Natural killer cell (primary cell): ENCODE measurements at regions not wholly inside any gene's neighbourhood (a gene's known extent, or its start where the extent isn't known, plus 50 kb on each side); places are given as distances from the start of the nearest gene placed in this dataset.
"Not testable (repeated sequence)": the region's sequence is repeated elsewhere in the genome, so short reads cannot be mapped to it uniquely, and the experiment has no call there.

Experiments used
- ATAC-seq, 3 donors: fragments of 150-1000 bp in 2 of 3; fragments of 200-7000 bp in 1 of 3; cut with Tn5 transposase; 1 replicate in 1 of 3; 2 replicates in 2 of 3; pipeline ENCODE4 v1.10.0; 2021; ENCODE audit warnings: mild to moderate bottlenecking in 2 of 3, moderate library complexity in 2 of 3
- DNase-seq, 2 donors: peaks; one replicate each; pipeline versions ENCODE4 v3.0.0 to v3.0.0-alpha.2; 2013 to 2021; ENCODE audit warnings: mixed read lengths in 1 of 2
- H3K27ac ChIP-seq: one replicate; pipeline ENCODE4 v1.5.1; 2013; ENCODE audit warnings: mild to moderate bottlenecking, low read length
- H3K27me3 ChIP-seq: one replicate; pipeline ENCODE4 v1.6.1; 2013; ENCODE audit warnings: low read length; ENCODE audit not compliant: control insufficient read depth, insufficient read depth
- H3K36me3 ChIP-seq: one replicate; pipeline ENCODE4 v1.6.1; 2013; ENCODE audit warnings: low read length; ENCODE audit not compliant: control insufficient read depth, insufficient read depth
- H3K4me1 ChIP-seq: one replicate; pipeline ENCODE4 v1.6.1; 2013; ENCODE audit warnings: low read length; ENCODE audit not compliant: control insufficient read depth, insufficient read depth
- H3K4me3 ChIP-seq: one replicate; pipeline ENCODE4 v1.5.1; 2013; ENCODE audit warnings: low read length
- H3K9me3 ChIP-seq: one replicate; pipeline ENCODE4 v1.6.1; 2013; ENCODE audit warnings: low read length; ENCODE audit not compliant: control insufficient read depth, insufficient read depth
- H3K27ac Mint-ChIP-seq, 2 donors: one replicate each; pipeline ENCODE4 v1.8.0; 2022; ENCODE audit warnings: mild to moderate bottlenecking in 2 of 2, mixed read lengths in 2 of 2, moderate library complexity in 1 of 2
- H3K27me3 Mint-ChIP-seq, 2 donors: one replicate each; pipeline ENCODE4 v1.8.0; 2022; ENCODE audit warnings: low read depth in 2 of 2, mixed read lengths in 2 of 2
- H3K36me3 Mint-ChIP-seq: one replicate; pipeline ENCODE4 v1.8.0; 2022; ENCODE audit warnings: mixed read lengths
- H3K4me1 Mint-ChIP-seq, 2 donors: one replicate each; pipeline ENCODE4 v1.8.0; 2022; ENCODE audit warnings: mixed read lengths in 2 of 2
- H3K4me3 Mint-ChIP-seq: one replicate; pipeline ENCODE4 v1.8.0; 2022; ENCODE audit warnings: mild to moderate bottlenecking, moderate library complexity, mixed read lengths
- H3K9me3 Mint-ChIP-seq, 2 donors: one replicate each; pipeline ENCODE4 v1.8.0; 2022; ENCODE audit warnings: mixed read lengths in 2 of 2
- CTCF ChIP-seq: fragments of 200-600 bp; IDR thresholded peaks from one replicate; pipeline ENCODE4 v1.8.0; 2022; ENCODE audit warnings: antibody characterized with exemption
- WGBS: methylation state at CpG from one replicate; pipeline ENCODE4 v1.1.7; 2013; ENCODE audit warnings: missing lambda C conversion rate; ENCODE audit not compliant: insufficient coverage; 5-methylcytosine and 5-hydroxymethylcytosine counted together
- intact Hi-C: fragments of 100-400 bp; cut with micrococcal nuclease; formaldehyde crosslinking; loops from one replicate; pipeline ENCODE4 v1.14.2; 2022

DNA sequence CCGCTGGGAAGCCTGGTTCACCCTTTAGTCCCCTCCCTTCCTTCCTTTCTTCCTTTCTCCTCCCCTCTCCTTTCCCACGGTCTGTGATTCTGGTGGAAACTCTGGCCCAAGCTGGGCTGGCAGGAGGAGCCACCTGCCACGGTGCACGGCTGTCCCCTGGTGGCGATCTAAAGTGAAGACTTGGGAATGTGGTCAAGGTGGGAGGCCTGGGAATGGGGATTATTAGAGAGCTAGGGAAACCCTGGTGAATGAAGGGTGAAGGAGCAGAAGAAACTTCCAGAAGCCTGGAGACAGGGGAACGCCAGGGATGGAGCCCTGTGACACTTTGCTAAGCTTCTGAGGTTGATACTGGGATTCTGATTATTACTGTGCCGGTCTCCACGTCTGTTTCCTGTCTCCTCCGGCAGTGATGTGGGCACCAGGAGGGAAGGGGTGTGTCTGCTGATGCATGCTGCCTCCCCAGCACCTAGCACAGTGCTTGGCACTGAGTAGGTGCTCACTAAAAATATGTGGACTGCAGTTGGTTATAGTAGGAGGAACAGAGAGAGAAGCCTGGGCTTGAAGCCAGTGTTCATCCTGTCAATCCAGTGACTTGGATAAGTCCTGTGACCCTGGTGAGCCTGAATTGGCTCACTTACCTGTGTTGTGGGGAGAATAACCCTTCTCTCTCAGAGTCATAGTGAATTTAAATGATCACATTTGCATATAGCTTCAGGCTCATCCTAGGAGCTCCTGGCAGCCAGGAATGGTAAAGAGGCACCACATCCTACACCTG, 71.2 kb upstream of the NBPF3 start:
- no peaks in the 10 kb centered on the region for H3K9me3 ChIP-seq
- no peaks in the 10 kb centered on the region for H3K27me3 ChIP-seq
- intact Hi-C loops = loop anchor here (1.0 kb wide), 2 partner anchors 113 to 136 kb away; no protein-coding TSS in a partner anchor
- ATAC-seq = peak; percentile 64 to 84 (median 80)
- Mint-ChIP-seq H3K36me3 (no peaks in the 10 kb centered on the region), H3K9me3 (no peaks in the 10 kb centered on the region), H3K4me3 (no peak overlapping the region), H3K27ac (peak overlapping the region in 1 of 2 donors; percentile 7), H3K27me3 (peaks cover 0 to 4% of the 10 kb centered on the region in 2 donors), H3K4me1 (peaks cover 7 to 13% of the 10 kb centered on the region in 2 donors)
- DNase-seq = peak; percentile 63 to 83
- H3K36me3 ChIP-seq = no peaks in the 10 kb centered on the region
- WGBS = 19% methylated on average over 8 of the region's 9 CpGs
- TF ChIP-seq CTCF = peak; percentile 99
- peaks cover 6% of the 10 kb centered on the region for H3K4me1 ChIP-seq
- no peak overlapping the region for H3K27ac ChIP-seq
- H3K4me3 ChIP-seq = no peak overlapping the region

GRCh38 chr1:21367973-21368514, 71.9 kb upstream of the NBPF3 start:
- not testable (repeated sequence) for ATAC-seq, H3K27me3 ChIP-seq, H3K9me3 Mint-ChIP-seq, H3K27me3 Mint-ChIP-seq, H3K4me3 ChIP-seq, H3K36me3 Mint-ChIP-seq, H3K27ac ChIP-seq, DNase-seq, H3K36me3 ChIP-seq, H3K4me3 Mint-ChIP-seq, H3K4me1 ChIP-seq, H3K9me3 ChIP-seq
- peak overlapping the region in 1 of 2 donors; percentile 7 for H3K27ac Mint-ChIP-seq
- WGBS = 71% methylated on average over 11 of the region's 14 CpGs
- H3K4me1 Mint-ChIP-seq = peaks cover 7 to 13% of the 10 kb centered on the region in 2 donors
- intact Hi-C loops = loop anchor here (1.0 kb wide), 2 partner anchors 113 to 136 kb away; no protein-coding TSS in a partner anchor

DNA sequence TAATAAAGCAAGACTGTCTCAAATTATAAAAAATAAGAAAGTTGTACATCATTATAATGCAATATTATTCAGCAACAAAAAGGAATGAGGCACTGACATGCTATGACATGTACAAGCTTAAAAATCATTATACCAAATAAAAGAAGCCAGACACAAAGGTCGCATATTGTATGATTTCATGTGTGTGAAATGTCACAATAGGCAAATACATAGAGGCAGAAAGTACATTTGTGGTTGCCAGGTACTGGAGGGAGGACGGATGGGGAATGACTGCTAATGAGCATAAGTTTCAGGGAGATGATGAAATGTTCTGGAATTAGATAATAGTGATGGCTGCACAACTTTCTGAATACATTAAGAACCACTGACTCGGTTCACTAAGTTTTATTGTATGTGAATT, 73.6 kb upstream of the NBPF3 start:
- no peaks in the 10 kb centered on the region for H3K36me3 Mint-ChIP-seq
- no peak for DNase-seq
- 80% methylated on average over 3 of the region's 3 CpGs for WGBS
- no peaks in the 10 kb centered on the region for H3K9me3 Mint-ChIP-seq
- TF ChIP-seq CTCF = no peak
- peaks cover 7 to 13% of the 10 kb centered on the region in 2 donors for H3K4me1 Mint-ChIP-seq
- H3K36me3 ChIP-seq = no peaks in the 10 kb centered on the region
- H3K27ac Mint-ChIP-seq = no peak overlapping the region
- H3K4me3 Mint-ChIP-seq = no peak overlapping the region
- H3K9me3 ChIP-seq = no peaks in the 10 kb centered on the region
- ATAC-seq = no peak
- H3K27me3 Mint-ChIP-seq = peaks cover 0 to 4% of the 10 kb centered on the region in 2 donors
- intact Hi-C loops = no loop called here
- no peak overlapping the region for H3K4me3 ChIP-seq
- no peaks in the 10 kb centered on the region for H3K27me3 ChIP-seq
- H3K27ac ChIP-seq = no peak overlapping the region
- peaks cover 6% of the 10 kb centered on the region for H3K4me1 ChIP-seq

GRCh38 chr1:21365036-21365435, 74.8 kb upstream of the ECE1 start:
- Mint-ChIP-seq H3K4me1 (peaks cover 7 to 13% of the 10 kb centered on the region in 2 donors), H3K4me3 (no peak overlapping the region), H3K36me3 (no peaks in the 10 kb centered on the region), H3K9me3 (no peaks in the 10 kb centered on the region), H3K27ac (no peak overlapping the region), H3K27me3 (peaks cover 0 to 4% of the 10 kb centered on the region in 2 donors)
- no peaks in the 10 kb centered on the region for H3K36me3 ChIP-seq
- TF ChIP-seq CTCF = no peak
- H3K4me3 ChIP-seq = no peak overlapping the region
- intact Hi-C loops = no loop called here
- H3K27ac ChIP-seq = no peak overlapping the region
- no peaks in the 10 kb centered on the region for H3K27me3 ChIP-seq
- no peaks in the 10 kb centered on the region for H3K9me3 ChIP-seq
- peaks cover 6% of the 10 kb centered on the region for H3K4me1 ChIP-seq
- no peak for ATAC-seq
- no peak for DNase-seq
